ENCODE measurements at regions not wholly inside any gene's neighbourhood (a gene's known extent, or its start where the extent isn't known, plus 50 kb on each side); places are given as distances from the start of the nearest gene placed in this dataset.
"Not testable (repeated sequence)": the region's sequence is repeated elsewhere in the genome, so short reads cannot be mapped to it uniquely, and the experiment has no call there.

GRCh38 chrX:65971151-65971550 is 68.7 kb downstream of the VSIG4 start:
- no peak for DNase-seq

- DNase-seq, result not testable (repeated sequence)
Observed at GRCh38 chrX:65967159-65967558, 72.7 kb downstream of the VSIG4 start.

GRCh38 chrX:65961714-65962113 is 78.2 kb downstream of the VSIG4 start:
- DNase-seq, result no peak

- no peak for DNase-seq
Observed at GRCh38 chrX:65948103-65948502, 91.8 kb downstream of the VSIG4 start.

GRCh38 chrX:65941775-65942174 is 98.1 kb downstream of the VSIG4 start:
- no peak for DNase-seq

GRCh38 chrX:65933085-65933589 is 106.7 kb downstream of the VSIG4 start:
- DNase-seq, result no peak

- DNase-seq, result no peak
Observed at GRCh38 chrX:65932173-65933084, 107.5 kb downstream of the VSIG4 start.

- DNase-seq, result no peak
Observed at GRCh38 chrX:65928522-65928921, 111.4 kb downstream of the VSIG4 start.

- not testable (repeated sequence) for DNase-seq
Observed at GRCh38 chrX:65927386-65927785, 112.5 kb downstream of the VSIG4 start.

- peak; percentile 11 for DNase-seq
Observed at GRCh38 chrX:65926095-65927019, 113.5 kb downstream of the VSIG4 start.

- DNase-seq, result no peak
Observed at GRCh38 chrX:65925592-65925991, 114.3 kb downstream of the VSIG4 start.

GRCh38 chrX:65925005-65925404 is 114.9 kb downstream of the VSIG4 start:
- no peak for DNase-seq

- no peak for DNase-seq
Observed at GRCh38 chrX:65921363-65921762, 118.5 kb downstream of the VSIG4 start.

- no peak for DNase-seq
Observed at GRCh38 chrX:65920620-65921019, 119.3 kb downstream of the VSIG4 start.

GRCh38 chrX:65910899-65911298 is 129.0 kb downstream of the VSIG4 start:
- DNase-seq, result no peak

- no peak for DNase-seq
Observed at GRCh38 chrX:65903750-65904149, 136.1 kb downstream of the VSIG4 start.

GRCh38 chrX:65902011-65902410 is 137.9 kb downstream of the VSIG4 start:
- no peak for DNase-seq

GRCh38 chrX:65900850-65901844 is 138.7 kb downstream of the VSIG4 start:
- DNase-seq, result no peak

- DNase-seq, result no peak
Observed at GRCh38 chrX:65894133-65894532, 145.7 kb downstream of the VSIG4 start.

GRCh38 chrX:65891817-65892216 is 148.1 kb downstream of the VSIG4 start:
- not testable (repeated sequence) for DNase-seq

- DNase-seq, result not testable (repeated sequence)
Observed at GRCh38 chrX:65888150-65888549, 151.7 kb downstream of the VSIG4 start.

- no peak for DNase-seq
Observed at GRCh38 chrX:65883556-65883955, 156.3 kb downstream of the VSIG4 start.

All from effector CD4-positive, alpha-beta T cell (primary cell).